ENCODE measurements at regions not wholly inside any gene's neighbourhood (a gene's known extent, or its start where the extent isn't known, plus 50 kb on each side); places are given as distances from the start of the nearest gene placed in this dataset.

GRCh38 chr4:152104356-152104755 lies 343.5 kb upstream of the GATB start:
- H3K9me3 ChIP-seq (ENCODE audit: control insufficient read depth, insufficient read depth, low read depth, low read length), result no peaks in the 10 kb centered on the region
- no peak overlapping the region for H3K27ac ChIP-seq (ENCODE audit: extremely low read depth, low read depth, low read length)
- TF ChIP-seq, protein P1, sequence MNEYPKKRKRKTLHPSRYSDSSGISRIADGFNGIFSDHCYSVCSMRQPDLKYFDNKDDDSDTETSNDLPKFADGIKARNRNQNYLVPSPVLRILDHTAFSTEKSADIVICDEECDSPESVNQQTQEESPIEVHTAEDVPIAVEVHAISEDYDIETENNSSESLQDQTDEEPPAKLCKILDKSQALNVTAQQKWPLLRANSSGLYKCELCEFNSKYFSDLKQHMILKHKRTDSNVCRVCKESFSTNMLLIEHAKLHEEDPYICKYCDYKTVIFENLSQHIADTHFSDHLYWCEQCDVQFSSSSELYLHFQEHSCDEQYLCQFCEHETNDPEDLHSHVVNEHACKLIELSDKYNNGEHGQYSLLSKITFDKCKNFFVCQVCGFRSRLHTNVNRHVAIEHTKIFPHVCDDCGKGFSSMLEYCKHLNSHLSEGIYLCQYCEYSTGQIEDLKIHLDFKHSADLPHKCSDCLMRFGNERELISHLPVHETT (tag by site-specific recombination; IDR thresholded peaks at IDR 0.05), result no peak
- TF ChIP-seq GLIS2 (tag by site-specific recombination; IDR thresholded peaks at IDR 0.05) (no peak), ZNF510 (tag by site-specific recombination; IDR thresholded peaks at IDR 0.05; ENCODE audit: insufficient replicate concordance) (no peak), BCL11B (tag by site-specific recombination; IDR thresholded peaks at IDR 0.05; ENCODE audit: low read depth) (no peak), ZFHX2 (tag by site-specific recombination; conservative IDR thresholded peaks at IDR 0.05) (no peak), ZNF214 (tag by site-specific recombination; IDR thresholded peaks at IDR 0.05; ENCODE audit: borderline replicate concordance) (no peak), ZNF664 (tag by site-specific recombination; IDR thresholded peaks at IDR 0.05) (no peak), ZIC2 (tag by site-specific recombination; IDR thresholded peaks at IDR 0.05) (no peak), ZNF785 (tag by site-specific recombination; IDR thresholded peaks at IDR 0.05) (no peak), ZFP3 (tag by site-specific recombination; IDR thresholded peaks at IDR 0.05; ENCODE audit: low read depth) (no peak), ZNF701 (tag by site-specific recombination; IDR thresholded peaks at IDR 0.05) (no peak), GFI1B (tag by site-specific recombination; IDR thresholded peaks at IDR 0.05) (no peak), ZBTB1 (tag by site-specific recombination; IDR thresholded peaks at IDR 0.05) (no peak)
- TF ChIP-seq, protein P2, sequence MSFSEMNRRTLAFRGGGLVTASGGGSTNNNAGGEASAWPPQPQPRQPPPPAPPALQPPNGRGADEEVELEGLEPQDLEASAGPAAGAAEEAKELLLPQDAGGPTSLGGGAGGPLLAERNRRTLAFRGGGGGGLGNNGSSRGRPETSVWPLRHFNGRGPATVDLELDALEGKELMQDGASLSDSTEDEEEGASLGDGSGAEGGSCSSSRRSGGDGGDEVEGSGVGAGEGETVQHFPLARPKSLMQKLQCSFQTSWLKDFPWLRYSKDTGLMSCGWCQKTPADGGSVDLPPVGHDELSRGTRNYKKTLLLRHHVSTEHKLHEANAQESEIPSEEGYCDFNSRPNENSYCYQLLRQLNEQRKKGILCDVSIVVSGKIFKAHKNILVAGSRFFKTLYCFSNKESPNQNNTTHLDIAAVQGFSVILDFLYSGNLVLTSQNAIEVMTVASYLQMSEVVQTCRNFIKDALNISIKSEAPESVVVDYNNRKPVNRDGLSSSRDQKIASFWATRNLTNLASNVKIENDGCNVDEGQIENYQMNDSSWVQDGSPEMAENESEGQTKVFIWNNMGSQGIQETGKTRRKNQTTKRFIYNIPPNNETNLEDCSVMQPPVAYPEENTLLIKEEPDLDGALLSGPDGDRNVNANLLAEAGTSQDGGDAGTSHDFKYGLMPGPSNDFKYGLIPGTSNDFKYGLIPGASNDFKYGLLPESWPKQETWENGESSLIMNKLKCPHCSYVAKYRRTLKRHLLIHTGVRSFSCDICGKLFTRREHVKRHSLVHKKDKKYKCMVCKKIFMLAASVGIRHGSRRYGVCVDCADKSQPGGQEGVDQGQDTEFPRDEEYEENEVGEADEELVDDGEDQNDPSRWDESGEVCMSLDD (tag by site-specific recombination; IDR thresholded peaks at IDR 0.05), result no peak
- TF ChIP-seq, protein P3, sequence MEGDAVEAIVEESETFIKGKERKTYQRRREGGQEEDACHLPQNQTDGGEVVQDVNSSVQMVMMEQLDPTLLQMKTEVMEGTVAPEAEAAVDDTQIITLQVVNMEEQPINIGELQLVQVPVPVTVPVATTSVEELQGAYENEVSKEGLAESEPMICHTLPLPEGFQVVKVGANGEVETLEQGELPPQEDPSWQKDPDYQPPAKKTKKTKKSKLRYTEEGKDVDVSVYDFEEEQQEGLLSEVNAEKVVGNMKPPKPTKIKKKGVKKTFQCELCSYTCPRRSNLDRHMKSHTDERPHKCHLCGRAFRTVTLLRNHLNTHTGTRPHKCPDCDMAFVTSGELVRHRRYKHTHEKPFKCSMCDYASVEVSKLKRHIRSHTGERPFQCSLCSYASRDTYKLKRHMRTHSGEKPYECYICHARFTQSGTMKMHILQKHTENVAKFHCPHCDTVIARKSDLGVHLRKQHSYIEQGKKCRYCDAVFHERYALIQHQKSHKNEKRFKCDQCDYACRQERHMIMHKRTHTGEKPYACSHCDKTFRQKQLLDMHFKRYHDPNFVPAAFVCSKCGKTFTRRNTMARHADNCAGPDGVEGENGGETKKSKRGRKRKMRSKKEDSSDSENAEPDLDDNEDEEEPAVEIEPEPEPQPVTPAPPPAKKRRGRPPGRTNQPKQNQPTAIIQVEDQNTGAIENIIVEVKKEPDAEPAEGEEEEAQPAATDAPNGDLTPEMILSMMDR (tag by site-specific recombination; IDR thresholded peaks at IDR 0.05), result no peak
- TF ChIP-seq, protein P4, sequence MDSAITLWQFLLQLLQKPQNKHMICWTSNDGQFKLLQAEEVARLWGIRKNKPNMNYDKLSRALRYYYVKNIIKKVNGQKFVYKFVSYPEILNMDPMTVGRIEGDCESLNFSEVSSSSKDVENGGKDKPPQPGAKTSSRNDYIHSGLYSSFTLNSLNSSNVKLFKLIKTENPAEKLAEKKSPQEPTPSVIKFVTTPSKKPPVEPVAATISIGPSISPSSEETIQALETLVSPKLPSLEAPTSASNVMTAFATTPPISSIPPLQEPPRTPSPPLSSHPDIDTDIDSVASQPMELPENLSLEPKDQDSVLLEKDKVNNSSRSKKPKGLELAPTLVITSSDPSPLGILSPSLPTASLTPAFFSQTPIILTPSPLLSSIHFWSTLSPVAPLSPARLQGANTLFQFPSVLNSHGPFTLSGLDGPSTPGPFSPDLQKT (IDR thresholded peaks at IDR 0.05; ENCODE audit: borderline replicate concordance, low read depth, low read length), result no peak
- TF ChIP-seq, protein P5, sequence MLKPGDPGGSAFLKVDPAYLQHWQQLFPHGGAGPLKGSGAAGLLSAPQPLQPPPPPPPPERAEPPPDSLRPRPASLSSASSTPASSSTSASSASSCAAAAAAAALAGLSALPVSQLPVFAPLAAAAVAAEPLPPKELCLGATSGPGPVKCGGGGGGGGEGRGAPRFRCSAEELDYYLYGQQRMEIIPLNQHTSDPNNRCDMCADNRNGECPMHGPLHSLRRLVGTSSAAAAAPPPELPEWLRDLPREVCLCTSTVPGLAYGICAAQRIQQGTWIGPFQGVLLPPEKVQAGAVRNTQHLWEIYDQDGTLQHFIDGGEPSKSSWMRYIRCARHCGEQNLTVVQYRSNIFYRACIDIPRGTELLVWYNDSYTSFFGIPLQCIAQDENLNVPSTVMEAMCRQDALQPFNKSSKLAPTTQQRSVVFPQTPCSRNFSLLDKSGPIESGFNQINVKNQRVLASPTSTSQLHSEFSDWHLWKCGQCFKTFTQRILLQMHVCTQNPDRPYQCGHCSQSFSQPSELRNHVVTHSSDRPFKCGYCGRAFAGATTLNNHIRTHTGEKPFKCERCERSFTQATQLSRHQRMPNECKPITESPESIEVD (tag by site-specific recombination; IDR thresholded peaks at IDR 0.05), result no peak
- TF ChIP-seq, protein P6, sequence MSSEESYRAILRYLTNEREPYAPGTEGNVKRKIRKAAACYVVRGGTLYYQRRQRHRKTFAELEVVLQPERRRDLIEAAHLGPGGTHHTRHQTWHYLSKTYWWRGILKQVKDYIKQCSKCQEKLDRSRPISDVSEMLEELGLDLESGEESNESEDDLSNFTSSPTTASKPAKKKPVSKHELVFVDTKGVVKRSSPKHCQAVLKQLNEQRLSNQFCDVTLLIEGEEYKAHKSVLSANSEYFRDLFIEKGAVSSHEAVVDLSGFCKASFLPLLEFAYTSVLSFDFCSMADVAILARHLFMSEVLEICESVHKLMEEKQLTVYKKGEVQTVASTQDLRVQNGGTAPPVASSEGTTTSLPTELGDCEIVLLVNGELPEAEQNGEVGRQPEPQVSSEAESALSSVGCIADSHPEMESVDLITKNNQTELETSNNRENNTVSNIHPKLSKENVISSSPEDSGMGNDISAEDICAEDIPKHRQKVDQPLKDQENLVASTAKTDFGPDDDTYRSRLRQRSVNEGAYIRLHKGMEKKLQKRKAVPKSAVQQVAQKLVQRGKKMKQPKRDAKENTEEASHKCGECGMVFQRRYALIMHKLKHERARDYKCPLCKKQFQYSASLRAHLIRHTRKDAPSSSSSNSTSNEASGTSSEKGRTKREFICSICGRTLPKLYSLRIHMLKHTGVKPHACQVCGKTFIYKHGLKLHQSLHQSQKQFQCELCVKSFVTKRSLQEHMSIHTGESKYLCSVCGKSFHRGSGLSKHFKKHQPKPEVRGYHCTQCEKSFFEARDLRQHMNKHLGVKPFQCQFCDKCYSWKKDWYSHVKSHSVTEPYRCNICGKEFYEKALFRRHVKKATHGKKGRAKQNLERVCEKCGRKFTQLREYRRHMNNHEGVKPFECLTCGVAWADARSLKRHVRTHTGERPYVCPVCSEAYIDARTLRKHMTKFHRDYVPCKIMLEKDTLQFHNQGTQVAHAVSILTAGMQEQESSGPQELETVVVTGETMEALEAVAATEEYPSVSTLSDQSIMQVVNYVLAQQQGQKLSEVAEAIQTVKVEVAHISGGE (tag by site-specific recombination; conservative IDR thresholded peaks at IDR 0.05; ENCODE audit: low read depth), result no peak
- no peak overlapping the region for H3K4me3 ChIP-seq (ENCODE audit: low read depth, low read length)
- ChIA-PET POLR2A (no interaction called here), CTCF (no interaction called here)
- H3K4me1 ChIP-seq (ENCODE audit: control insufficient read depth, insufficient read depth, low read length), result no peaks in the 10 kb centered on the region
- no peaks in the 10 kb centered on the region for H3K36me3 ChIP-seq (ENCODE audit: control insufficient read depth in 2 of 2, insufficient read depth in 1 of 2, low read length in 2 of 2)
